Skeletal muscle satellite cell (primary cell): ENCODE measurements at regions not wholly inside any gene's neighbourhood (a gene's known extent, or its start where the extent isn't known, plus 50 kb on each side); places are given as distances from the start of the nearest gene placed in this dataset.

Experiments
- H3K27me3 ChIP-seq: 2 replicates; pipeline ENCODE4 v1.7.0; 2013; ENCODE audit warnings: low read length; ENCODE audit not compliant: control insufficient read depth, insufficient read depth
- H3K36me3 ChIP-seq: 2 replicates; pipeline ENCODE4 v1.7.0; 2013; ENCODE audit warnings: mild to moderate bottlenecking, control low read depth, low read length; ENCODE audit not compliant: insufficient read depth
- H3K4me1 ChIP-seq: 2 replicates; pipeline ENCODE4 v1.7.0; 2013; ENCODE audit warnings: low read length; ENCODE audit not compliant: control insufficient read depth, insufficient read depth
- H3K4me2 ChIP-seq: 2 replicates; pipeline ENCODE4 v1.7.0; 2013; ENCODE audit warnings: mild to moderate bottlenecking, low read length
- H3K4me3 ChIP-seq: 2 replicates; pipeline ENCODE4 v1.7.0; 2013; ENCODE audit warnings: low read length
- H3K9ac ChIP-seq: 2 replicates; pipeline ENCODE4 v1.7.0; 2013; ENCODE audit warnings: mild to moderate bottlenecking, low read depth, low read length, moderate library complexity
- H3K9me3 ChIP-seq: replicated peaks from 2 replicates; pipeline ENCODE4 v1.7.0; 2013; ENCODE audit warnings: mild to moderate bottlenecking, control low read depth, low read length

DNA sequence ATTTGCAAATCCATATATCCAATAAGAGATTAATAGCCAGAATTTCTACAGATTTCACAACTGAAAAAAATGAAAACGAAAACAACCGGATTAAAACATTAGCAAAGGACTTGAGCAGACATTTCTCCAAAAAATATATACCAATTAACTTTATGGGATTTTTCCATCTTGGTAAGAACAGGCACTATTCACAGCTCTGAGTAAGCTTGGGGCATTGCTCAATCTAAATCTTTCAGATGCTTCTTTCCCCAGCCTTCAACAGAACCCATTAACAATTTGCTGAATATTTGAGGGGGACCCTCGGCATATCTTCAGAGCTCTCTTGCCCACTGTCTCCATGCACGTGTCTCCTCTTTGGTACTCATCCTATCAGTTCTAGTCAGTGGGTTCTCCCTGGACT, 111.7 kb upstream of the CD93 start:
- Histone ChIP-seq H3K4me2 (no peak overlapping the region), H3K4me3 (no peak overlapping the region), H3K27me3 (peaks cover 22% of the 10 kb centered on the region), H3K4me1 (no peaks in the 10 kb centered on the region), H3K9ac (no peak overlapping the region), H3K9me3 (no peaks in the 10 kb centered on the region), H3K36me3 (no peaks in the 10 kb centered on the region)

GRCh38 chr20:23195636-23196035, 109.5 kb upstream of the CD93 start:
- Histone ChIP-seq H3K36me3 (no peaks in the 10 kb centered on the region), H3K4me1 (no peaks in the 10 kb centered on the region)

GRCh38 chr20:23193801-23194384, 107.8 kb upstream of the CD93 start:
- H3K36me3 ChIP-seq: no peaks in the 10 kb centered on the region
- H3K27me3 ChIP-seq: peaks cover 13% of the 10 kb centered on the region
- H3K4me3 ChIP-seq: no peak overlapping the region
- no peaks in the 10 kb centered on the region for H3K9me3 ChIP-seq
- H3K4me1 ChIP-seq: no peaks in the 10 kb centered on the region
- H3K9ac ChIP-seq: no peak overlapping the region
- H3K4me2 ChIP-seq: no peak overlapping the region

More at GRCh38 chr20:23195636-23196035, 109.5 kb upstream of the CD93 start:
- H3K4me2 ChIP-seq: no peak overlapping the region
- peaks cover 22% of the 10 kb centered on the region for H3K27me3 ChIP-seq
- no peaks in the 10 kb centered on the region for H3K9me3 ChIP-seq
- H3K4me3 ChIP-seq: no peak overlapping the region
- no peak overlapping the region for H3K9ac ChIP-seq

DNA sequence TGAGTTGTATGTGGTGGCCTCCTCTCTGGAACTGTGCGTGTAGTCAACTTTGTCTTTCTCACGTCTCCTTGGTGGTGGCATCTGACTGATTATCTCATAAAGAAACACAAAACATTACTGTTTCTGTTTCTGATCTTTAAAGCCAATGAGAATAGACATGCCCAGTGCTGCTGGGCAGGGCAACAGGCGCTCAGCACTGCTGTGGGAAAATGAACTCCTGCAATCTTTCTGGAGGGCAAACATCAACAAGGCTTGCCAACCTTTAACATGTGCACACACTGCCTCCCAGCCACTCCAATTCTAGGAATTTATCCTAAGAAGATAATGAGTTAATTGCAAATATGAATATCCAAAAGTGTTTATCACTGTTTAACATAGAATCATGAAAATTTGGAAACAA, 106.3 kb upstream of the CD93 start:
- Histone ChIP-seq H3K36me3 (no peaks in the 10 kb centered on the region), H3K9me3 (no peaks in the 10 kb centered on the region), H3K4me3 (no peak overlapping the region), H3K4me2 (no peak overlapping the region), H3K4me1 (no peaks in the 10 kb centered on the region), H3K9ac (no peak overlapping the region), H3K27me3 (peaks cover 8% of the 10 kb centered on the region)

DNA sequence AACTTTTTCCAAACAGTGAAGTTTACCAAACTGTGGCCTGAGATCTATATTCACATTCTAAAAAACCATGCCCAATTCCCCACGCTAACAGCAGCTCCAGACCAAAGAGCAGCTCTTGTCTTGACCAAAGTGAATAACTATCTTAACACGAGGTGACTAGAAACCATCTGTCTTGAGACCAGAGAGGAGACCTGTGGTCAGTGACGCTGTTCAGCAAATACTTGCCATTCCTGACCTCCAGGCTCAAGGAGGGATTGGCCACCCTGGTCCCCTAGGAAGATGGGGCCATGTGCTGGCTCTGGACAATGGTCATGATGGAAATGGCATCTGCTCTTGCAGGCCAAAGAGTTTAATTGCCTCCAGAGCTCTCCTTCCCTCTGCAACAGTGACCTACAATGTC, 104.4 kb upstream of the CD93 start:
- no peaks in the 10 kb centered on the region for H3K9me3 ChIP-seq
- peaks cover 5% of the 10 kb centered on the region for H3K27me3 ChIP-seq
- no peak overlapping the region for H3K4me3 ChIP-seq
- H3K36me3 ChIP-seq: no peaks in the 10 kb centered on the region
- no peak overlapping the region for H3K4me2 ChIP-seq
- no peaks in the 10 kb centered on the region for H3K4me1 ChIP-seq
- H3K9ac ChIP-seq: no peak overlapping the region

GRCh38 chr20:23189854-23190253, 103.7 kb upstream of the CD93 start:
- no peaks in the 10 kb centered on the region for H3K9me3 ChIP-seq
- H3K4me3 ChIP-seq: no peak overlapping the region
- H3K36me3 ChIP-seq: no peaks in the 10 kb centered on the region
- H3K27me3 ChIP-seq: peaks cover 5% of the 10 kb centered on the region
- no peaks in the 10 kb centered on the region for H3K4me1 ChIP-seq
- H3K9ac ChIP-seq: no peak overlapping the region
- H3K4me2 ChIP-seq: no peak overlapping the region

GRCh38 chr20:23189341-23189740, 103.2 kb upstream of the CD93 start:
- Histone ChIP-seq H3K36me3 (no peaks in the 10 kb centered on the region), H3K9ac (no peak overlapping the region), H3K9me3 (no peaks in the 10 kb centered on the region), H3K4me3 (no peak overlapping the region), H3K4me2 (no peak overlapping the region), H3K4me1 (no peaks in the 10 kb centered on the region), H3K27me3 (peaks cover 5% of the 10 kb centered on the region)

DNA sequence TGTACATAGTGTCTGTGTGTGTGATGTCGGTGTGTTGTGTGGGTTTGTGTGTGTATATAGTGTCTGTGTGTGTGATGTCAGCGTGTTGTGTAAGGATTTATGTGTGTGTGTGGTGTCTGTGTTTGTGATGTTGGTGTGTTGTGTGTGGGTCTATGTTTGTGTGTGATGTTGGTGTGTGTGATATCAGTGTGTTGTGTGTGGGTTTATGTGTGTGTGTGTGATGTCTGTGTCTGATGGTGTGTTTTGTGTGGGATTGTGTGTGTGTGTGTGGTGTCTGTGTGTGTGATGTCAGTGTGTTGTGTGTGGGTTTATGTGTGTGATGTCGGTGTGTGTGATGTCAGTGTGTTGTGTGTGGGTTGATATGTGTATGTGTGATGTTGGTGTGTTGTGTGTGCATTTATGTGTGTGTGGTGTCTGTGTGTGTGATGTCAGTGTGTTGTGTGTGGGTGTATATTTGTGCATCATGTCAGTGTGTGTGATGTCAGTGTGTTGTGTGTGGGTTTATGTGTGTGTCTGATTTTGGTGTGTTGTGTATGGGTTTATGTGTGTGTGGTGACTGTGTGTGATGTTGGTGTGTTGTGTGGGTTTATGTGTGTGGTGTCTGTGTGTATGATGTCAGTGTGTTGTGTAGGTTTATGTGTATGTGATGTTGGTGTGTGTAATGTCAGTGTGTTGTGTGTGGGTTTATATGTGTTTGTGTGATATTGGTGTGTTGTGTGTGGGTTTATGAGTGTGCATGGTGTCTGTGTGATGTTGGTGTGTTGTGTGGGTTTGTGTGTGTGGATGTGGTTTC, 102.4 kb upstream of the CD93 start:
- Histone ChIP-seq H3K4me1 (no peaks in the 10 kb centered on the region), H3K4me2 (no peak overlapping the region), H3K27me3 (peaks cover 5% of the 10 kb centered on the region), H3K4me3 (no peak overlapping the region), H3K36me3 (no peaks in the 10 kb centered on the region), H3K9me3 (no peaks in the 10 kb centered on the region), H3K9ac (no peak overlapping the region)

DNA sequence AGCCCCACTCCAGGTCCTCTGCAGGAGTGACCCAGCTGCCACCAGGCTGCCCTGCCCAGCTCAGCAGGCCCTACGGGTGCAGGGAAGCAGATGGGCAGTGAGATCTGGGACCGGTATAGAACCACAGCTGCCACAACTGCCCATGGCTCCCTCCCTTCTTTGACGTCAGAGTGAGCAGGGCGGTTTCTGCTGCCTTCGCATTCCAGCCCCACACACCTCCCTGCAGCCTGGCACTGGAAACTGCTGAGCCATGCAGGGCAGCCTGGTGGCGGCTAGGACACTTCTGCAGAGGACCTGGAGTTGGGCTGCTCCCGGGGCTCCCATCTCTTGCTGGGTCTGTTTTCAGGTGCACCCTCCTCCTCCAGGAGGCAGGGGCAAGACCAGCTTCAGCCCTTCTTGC, 101.6 kb upstream of the CD93 start:
- Histone ChIP-seq H3K36me3 (no peaks in the 10 kb centered on the region), H3K4me1 (no peaks in the 10 kb centered on the region), H3K9me3 (no peaks in the 10 kb centered on the region), H3K27me3 (peaks cover 5% of the 10 kb centered on the region), H3K4me2 (no peak overlapping the region), H3K9ac (no peak overlapping the region), H3K4me3 (no peak overlapping the region)

GRCh38 chr20:23186808-23187207, 100.7 kb upstream of the CD93 start:
- no peak overlapping the region for H3K4me3 ChIP-seq
- H3K4me2 ChIP-seq: no peak overlapping the region
- H3K9ac ChIP-seq: no peak overlapping the region
- H3K27me3 ChIP-seq: peaks cover 5% of the 10 kb centered on the region
- no peaks in the 10 kb centered on the region for H3K36me3 ChIP-seq
- no peaks in the 10 kb centered on the region for H3K9me3 ChIP-seq
- no peaks in the 10 kb centered on the region for H3K4me1 ChIP-seq

GRCh38 chr20:23180451-23180921, 94.4 kb upstream of the CD93 start:
- Histone ChIP-seq H3K9me3 (no peaks in the 10 kb centered on the region), H3K36me3 (no peaks in the 10 kb centered on the region), H3K9ac (no peak overlapping the region), H3K4me2 (no peak overlapping the region), H3K4me3 (no peak overlapping the region), H3K4me1 (peaks cover 12% of the 10 kb centered on the region), H3K27me3 (peaks cover 14% of the 10 kb centered on the region)
